Lower leg skin (tissue), 4 donors: ENCODE measurements at regions not wholly inside any gene's neighbourhood (a gene's known extent, or its start where the extent isn't known, plus 50 kb on each side); places are given as distances from the start of the nearest gene placed in this dataset.

Experiments used
- DNase-seq, 2 donors: peaks; one replicate each; pipeline ENCODE4 v3.0.0-alpha.2; 2019; ENCODE audit warnings: low spot score in 2 of 2
- H3K4me3 ChIP-seq: fragments of 200-600 bp; sonication (generic); 2 replicates; pipeline ENCODE4 v1.5.1; 2017; ENCODE audit warnings: mild to moderate bottlenecking, low read depth; ENCODE audit not compliant: poor library complexity, severe bottlenecking
- CTCF ChIP-seq, 3 donors: fragments of 450-650 bp; IDR thresholded peaks; one replicate each; pipeline ENCODE4 v1.5.1; 2016; ENCODE audit warnings: antibody characterized with exemption in 3 of 3, mild to moderate bottlenecking in 3 of 3, moderate library complexity in 2 of 3
- POLR2A ChIP-seq, 2 donors: fragments of 450-650 bp; IDR thresholded peaks; one replicate each; pipeline ENCODE4 v1.6.1; 2016 to 2017; ENCODE audit warnings: antibody characterized with exemption in 2 of 2, mild to moderate bottlenecking in 1 of 2, moderate library complexity in 1 of 2
- WGBS, 2 donors: methylation state at CpG; one replicate each; pipeline ENCODE4 v1.1.5; 2018; 5-methylcytosine and 5-hydroxymethylcytosine counted together
- intact Hi-C: fragments of 100-400 bp; cut with DNase I; formaldehyde crosslinking; loops from one replicate; pipeline ENCODE4 v1.15.0; 2023; ENCODE audit warnings: low total_unique reads

GRCh38 chr2:139214801-139215200, 434.6 kb upstream of the NXPH2 start:
- intact Hi-C loops: no loop called here
- TF ChIP-seq CTCF (IDR thresholded peaks at IDR 0.05) (no peak), POLR2A (IDR thresholded peaks at IDR 0.05) (no peak)
- 82 to 93% methylated on average over 2 of the region's 2 CpGs for WGBS, 2 donors
- H3K4me3 ChIP-seq: no peak overlapping the region
- no peak for DNase-seq

- no peak overlapping the region for H3K4me3 ChIP-seq
- TF ChIP-seq CTCF (IDR thresholded peaks at IDR 0.05) (no peak), POLR2A (IDR thresholded peaks at IDR 0.05) (no peak)
- intact Hi-C loops: no loop called here
- 100% methylated on average over 1 of the region's 1 CpG for WGBS, 2 donors
- no peak for DNase-seq
These were observed 429.4 kb upstream of the NXPH2 start for GRCh38 chr2:139209586-139209985.

- no peak for TF ChIP-seq CTCF (IDR thresholded peaks at IDR 0.05)
- no peak for TF ChIP-seq POLR2A (IDR thresholded peaks at IDR 0.05)
- no peak for DNase-seq
- no peak overlapping the region for H3K4me3 ChIP-seq
- WGBS, 2 donors: 85 to 88% methylated on average over 2 of the region's 2 CpGs
- intact Hi-C loops: no loop called here
These were observed 421.3 kb upstream of the NXPH2 start for GRCh38 chr2:139201516-139201915.

GRCh38 chr2:139196754-139197153, 416.6 kb upstream of the NXPH2 start:
- no peak for DNase-seq
- intact Hi-C loops: no loop called here
- no peak overlapping the region for H3K4me3 ChIP-seq
- 83% methylated on average over 4 of the region's 4 CpGs for WGBS, 2 donors
- TF ChIP-seq CTCF (IDR thresholded peaks at IDR 0.05) (no peak), POLR2A (IDR thresholded peaks at IDR 0.05) (no peak)

GRCh38 chr2:139194546-139194945, 414.4 kb upstream of the NXPH2 start:
- intact Hi-C loops: no loop called here
- WGBS, 2 donors: 83 to 84% methylated on average over 7 of the region's 7 CpGs
- H3K4me3 ChIP-seq: no peak overlapping the region
- TF ChIP-seq POLR2A (IDR thresholded peaks at IDR 0.05) (no peak), CTCF (IDR thresholded peaks at IDR 0.05) (no peak)
- DNase-seq: no peak

GRCh38 chr2:139177041-139177440, 396.9 kb upstream of the NXPH2 start:
- WGBS, 2 donors: 56 to 64% methylated on average over 3 of the region's 3 CpGs
- TF ChIP-seq CTCF (IDR thresholded peaks at IDR 0.05) (no peak), POLR2A (IDR thresholded peaks at IDR 0.05) (no peak)
- no peak overlapping the region for H3K4me3 ChIP-seq
- intact Hi-C loops: no loop called here
- DNase-seq: no peak
